Endothelial cell of umbilical vein (primary cell): ENCODE measurements at regions not wholly inside any gene's neighbourhood (a gene's known extent, or its start where the extent isn't known, plus 50 kb on each side); places are given as distances from the start of the nearest gene placed in this dataset.

Source experiments
- BruUV-seq: library from RNA; stranded (reverse); fragments of 400-500 nt; replicated peaks from 2 replicates; lab custom pipeline; 2021; lab: Mats Ljungman, UMichigan
- CTCF ChIA-PET: fragments of 300-600, 350-600 bp; sonication (Branson Sonifier 250); formaldehyde crosslinking; loops from one replicate; lab custom pipeline; 2021; ENCODE audit warnings: antibody characterized with exemption, inconsistent platforms; lab: Charles Lee
- POLR2A ChIA-PET: fragments of 300-600, 350-600 bp; sonication (Branson Sonifier 250); formaldehyde crosslinking; loops from one replicate; lab custom pipeline; 2021; ENCODE audit warnings: antibody characterized with exemption, inconsistent platforms; lab: Charles Lee
- DNase-seq: peaks from one replicate; pipeline ENCODE4 v3.0.0-alpha.2; 2011; ENCODE audit warnings: low read depth, low spot score
- FAIRE-seq: peaks from 2 replicates; lab custom pipeline; 2011; peaks lifted over from hg19 to GRCh38; lab: Jason Lieb, UNC
- H2AFZ ChIP-seq: 2 replicates; pipeline ENCODE4 v1.6.0; 2012; ENCODE audit warnings: low read depth, low read length, control low read depth, inconsistent platforms
- H3K27ac ChIP-seq: 2 replicates; pipeline ENCODE4 v1.5.1; 2011; ENCODE audit warnings: low read depth, mild to moderate bottlenecking, control low read depth, low read length, moderate library complexity; ENCODE audit not compliant: insufficient read depth
- H3K27me3 ChIP-seq, 2 experiments: 2 replicates each; pipeline versions ENCODE4 v1.6.0 to v1.6.1; 2011; ENCODE audit warnings: low read length in 2 of 2, mixed read lengths in 1 of 2; ENCODE audit not compliant: control insufficient read depth in 2 of 2, insufficient read depth in 2 of 2
- H3K36me3 ChIP-seq, 2 experiments: 2 replicates in 1 of 2; 3 replicates in 1 of 2; pipeline ENCODE4 v1.5.1; 2011; ENCODE audit warnings: low read length in 2 of 2, mild to moderate bottlenecking in 1 of 2, moderate library complexity in 1 of 2; ENCODE audit not compliant: control insufficient read depth in 2 of 2, insufficient read depth in 2 of 2; ENCODE audit errors: extremely low read depth in 1 of 2
- H3K4me1 ChIP-seq: 3 replicates; pipeline ENCODE4 v1.5.1; 2011; ENCODE audit warnings: mild to moderate bottlenecking, low read length; ENCODE audit not compliant: control insufficient read depth, insufficient read depth; ENCODE audit errors: extremely low read depth
- H3K4me2 ChIP-seq: 2 replicates; pipeline ENCODE4 v1.6.1; 2011; ENCODE audit warnings: low read length, control low read depth, mixed read lengths; ENCODE audit not compliant: insufficient read depth
- H3K4me3 ChIP-seq, 3 experiments: fragments of 200-600 bp in 1 of 3; sonication (generic), shearing (Covaris generic) in 1 of 3; replicated peaks in 1 of 3; 2 replicates each; pipeline ENCODE4 v1.5.1; 2011 to 2016; ENCODE audit warnings: control low read depth in 3 of 3, low read length in 3 of 3, mild to moderate bottlenecking in 2 of 3, inconsistent platforms in 1 of 3, low read depth in 1 of 3, moderate library complexity in 1 of 3; ENCODE audit not compliant: insufficient read depth in 1 of 3
- H3K79me2 ChIP-seq: 2 replicates; pipeline ENCODE4 v1.6.0; 2012; ENCODE audit warnings: low read length, inconsistent platforms; ENCODE audit not compliant: control insufficient read depth, insufficient read depth
- H3K9ac ChIP-seq: replicated peaks from 2 replicates; pipeline ENCODE3; 2011; ENCODE audit warnings: low read length, control low read depth; ENCODE audit not compliant: insufficient read depth; ENCODE audit errors: extremely low read depth
- H3K9me1 ChIP-seq: replicated peaks from 3 replicates; pipeline ENCODE4 v1.6.0; 2011; ENCODE audit warnings: mild to moderate bottlenecking, low read length; ENCODE audit not compliant: control insufficient read depth, insufficient read depth; ENCODE audit errors: extremely low read depth
- H3K9me3 ChIP-seq: replicated peaks from 2 replicates; pipeline ENCODE4 v1.5.1; 2012; ENCODE audit warnings: low read length, inconsistent platforms; ENCODE audit not compliant: control insufficient read depth, insufficient read depth
- H4K20me1 ChIP-seq: replicated peaks from 2 replicates; pipeline ENCODE3; 2011; ENCODE audit warnings: mild to moderate bottlenecking, low read length; ENCODE audit not compliant: control insufficient read depth, insufficient read depth; ENCODE audit errors: extremely low read depth
- EZH2 ChIP-seq: IDR thresholded peaks from 2 replicates; pipeline ENCODE4 v1.6.1; 2012; ENCODE audit warnings: borderline replicate concordance, low read depth, mild to moderate bottlenecking, moderate library complexity, low read length, inconsistent platforms; ENCODE audit not compliant: severe bottlenecking
- FOS ChIP-seq: IDR thresholded peaks from 2 replicates; pipeline ENCODE4 v1.6.1; 2011; ENCODE audit warnings: mild to moderate bottlenecking, low read length, moderate library complexity, borderline replicate concordance; ENCODE audit not compliant: insufficient read depth
- GATA2 ChIP-seq: IDR thresholded peaks from 2 replicates; pipeline ENCODE4 v1.7.0; 2011; ENCODE audit warnings: low read depth, mild to moderate bottlenecking, moderate library complexity, mixed read lengths, low read length; ENCODE audit not compliant: insufficient read length, insufficient read depth
- JUN ChIP-seq: IDR thresholded peaks from 2 replicates; pipeline ENCODE4 v1.6.1; 2011; ENCODE audit warnings: borderline replicate concordance, low read depth; ENCODE audit not compliant: insufficient read length, insufficient read depth
- MYC ChIP-seq: IDR thresholded peaks from one replicate; pipeline ENCODE4 v1.6.1; 2011; ENCODE audit warnings: mild to moderate bottlenecking, low read depth, low read length
- POLR2A ChIP-seq: IDR thresholded peaks from 2 replicates; pipeline ENCODE4 v1.6.1; 2012; ENCODE audit warnings: low read depth, mild to moderate bottlenecking, control low read depth, low read length
- POLR2AphosphoS5 ChIP-seq: IDR thresholded peaks from 2 replicates; pipeline ENCODE4 v1.6.1; 2012; ENCODE audit warnings: low read depth, mild to moderate bottlenecking, control low read depth, low read length, moderate library complexity; ENCODE audit not compliant: insufficient read depth
- dilution Hi-C: fragments of 300-500 bp; cut with MboI; formaldehyde crosslinking; loops from one replicate; pipeline ENCODE4 v1.15.0; 2019; ENCODE audit warnings: low sequenced_read_pairs; ENCODE audit not compliant: extremely low pct_ligation_motif_present
- intact Hi-C: fragments of 100-400 bp; cut with micrococcal nuclease; formaldehyde crosslinking; loops from one replicate; pipeline ENCODE4 v1.10.0; 2022
- TF ChIP-seq, protein P1 (sequence below), 2 donors: IDR thresholded peaks; 1 replicate in 1 of 2; 2 replicates in 1 of 2; pipeline ENCODE4 v1.5.1; 2011; ENCODE audit warnings: low read length in 2 of 2, mild to moderate bottlenecking in 2 of 2, moderate library complexity in 2 of 2, control low read depth in 1 of 2, inconsistent platforms in 1 of 2, low read depth in 1 of 2; ENCODE audit not compliant: insufficient read depth in 1 of 2; ENCODE audit errors: extremely low read depth in 1 of 2

DNA sequence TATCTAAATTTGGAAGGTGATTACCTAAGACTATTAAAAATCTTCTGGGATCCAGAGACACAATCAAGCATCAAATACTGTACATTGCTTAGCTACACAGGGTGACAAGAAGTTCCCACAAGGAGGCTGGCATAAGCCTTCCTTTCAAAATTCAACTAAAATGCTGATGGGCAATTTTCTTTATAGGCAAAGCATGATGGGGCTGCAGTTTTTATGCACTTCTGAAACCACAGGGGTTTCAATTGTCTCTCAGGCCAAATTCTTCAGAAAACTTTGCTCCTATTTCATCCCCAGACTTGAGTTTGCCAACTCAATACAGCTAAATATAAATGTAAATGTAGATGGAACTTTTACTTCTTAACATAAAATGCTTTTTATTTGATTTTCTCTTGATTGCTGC, 241.6 kb downstream of the ZPLD1 start:
- DNase-seq (no peak), FAIRE-seq (no peak)
- dilution Hi-C loops: no loop called here
- Histone ChIP-seq H3K27me3 (peaks cover 0 to 3% of the 10 kb centered on the region in 2 experiments), H3K4me2 (no peak overlapping the region), H3K4me1 (no peaks in the 10 kb centered on the region), H3K27ac (no peak overlapping the region), H3K79me2 (no peaks in the 10 kb centered on the region), H3K36me3 (no peaks in the 10 kb centered on the region), H4K20me1 (no peaks in the 10 kb centered on the region), H3K9ac (no peak overlapping the region), H2AFZ (no peak overlapping the region), H3K4me3 (no peak overlapping the region), H3K9me3 (no peaks in the 10 kb centered on the region), H3K9me1 (no peaks in the 10 kb centered on the region)
- TF ChIP-seq POLR2AphosphoS5: no peak
- no peak for TF ChIP-seq EZH2
- TF ChIP-seq POLR2A: no peak
- TF ChIP-seq, protein P1, sequence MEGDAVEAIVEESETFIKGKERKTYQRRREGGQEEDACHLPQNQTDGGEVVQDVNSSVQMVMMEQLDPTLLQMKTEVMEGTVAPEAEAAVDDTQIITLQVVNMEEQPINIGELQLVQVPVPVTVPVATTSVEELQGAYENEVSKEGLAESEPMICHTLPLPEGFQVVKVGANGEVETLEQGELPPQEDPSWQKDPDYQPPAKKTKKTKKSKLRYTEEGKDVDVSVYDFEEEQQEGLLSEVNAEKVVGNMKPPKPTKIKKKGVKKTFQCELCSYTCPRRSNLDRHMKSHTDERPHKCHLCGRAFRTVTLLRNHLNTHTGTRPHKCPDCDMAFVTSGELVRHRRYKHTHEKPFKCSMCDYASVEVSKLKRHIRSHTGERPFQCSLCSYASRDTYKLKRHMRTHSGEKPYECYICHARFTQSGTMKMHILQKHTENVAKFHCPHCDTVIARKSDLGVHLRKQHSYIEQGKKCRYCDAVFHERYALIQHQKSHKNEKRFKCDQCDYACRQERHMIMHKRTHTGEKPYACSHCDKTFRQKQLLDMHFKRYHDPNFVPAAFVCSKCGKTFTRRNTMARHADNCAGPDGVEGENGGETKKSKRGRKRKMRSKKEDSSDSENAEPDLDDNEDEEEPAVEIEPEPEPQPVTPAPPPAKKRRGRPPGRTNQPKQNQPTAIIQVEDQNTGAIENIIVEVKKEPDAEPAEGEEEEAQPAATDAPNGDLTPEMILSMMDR (IDR thresholded peaks at IDR 0.05; ENCODE audit: extremely low read depth in 1 of 2, insufficient read depth in 1 of 2, low read depth in 1 of 2, low read length in 2 of 2): no peak
- no peak for TF ChIP-seq GATA2
- TF ChIP-seq JUN: no peak
- TF ChIP-seq MYC: no peak
- TF ChIP-seq FOS: no peak
- no TSS peak for BruUV-seq
- POLR2A ChIA-PET: no interaction called here
- CTCF ChIA-PET: no interaction called here
- intact Hi-C loops: loop anchor here (10.0 kb wide), 1 partner anchor 442 kb away; no protein-coding TSS in a partner anchor
